LNCaP clone FGC (cell line): ENCODE measurements at regions not wholly inside any gene's neighbourhood (a gene's known extent, or its start where the extent isn't known, plus 50 kb on each side); places are given as distances from the start of the nearest gene placed in this dataset.

Experiments used
- DNase-seq: peaks from one replicate; pipeline ENCODE4 v3.0.0-alpha.2; 2011; ENCODE audit warnings: low read depth
- H3K4me3 ChIP-seq: 2 replicates; pipeline ENCODE4 v1.5.1; 2011; ENCODE audit warnings: mild to moderate bottlenecking, low read depth, low read length, control low read depth
- TF ChIP-seq, protein P1 (sequence below): IDR thresholded peaks from 2 replicates; pipeline ENCODE4 v1.5.1; 2012; ENCODE audit warnings: mild to moderate bottlenecking; ENCODE audit not compliant: control insufficient read depth, insufficient read depth; ENCODE audit errors: extremely low read depth

DNA sequence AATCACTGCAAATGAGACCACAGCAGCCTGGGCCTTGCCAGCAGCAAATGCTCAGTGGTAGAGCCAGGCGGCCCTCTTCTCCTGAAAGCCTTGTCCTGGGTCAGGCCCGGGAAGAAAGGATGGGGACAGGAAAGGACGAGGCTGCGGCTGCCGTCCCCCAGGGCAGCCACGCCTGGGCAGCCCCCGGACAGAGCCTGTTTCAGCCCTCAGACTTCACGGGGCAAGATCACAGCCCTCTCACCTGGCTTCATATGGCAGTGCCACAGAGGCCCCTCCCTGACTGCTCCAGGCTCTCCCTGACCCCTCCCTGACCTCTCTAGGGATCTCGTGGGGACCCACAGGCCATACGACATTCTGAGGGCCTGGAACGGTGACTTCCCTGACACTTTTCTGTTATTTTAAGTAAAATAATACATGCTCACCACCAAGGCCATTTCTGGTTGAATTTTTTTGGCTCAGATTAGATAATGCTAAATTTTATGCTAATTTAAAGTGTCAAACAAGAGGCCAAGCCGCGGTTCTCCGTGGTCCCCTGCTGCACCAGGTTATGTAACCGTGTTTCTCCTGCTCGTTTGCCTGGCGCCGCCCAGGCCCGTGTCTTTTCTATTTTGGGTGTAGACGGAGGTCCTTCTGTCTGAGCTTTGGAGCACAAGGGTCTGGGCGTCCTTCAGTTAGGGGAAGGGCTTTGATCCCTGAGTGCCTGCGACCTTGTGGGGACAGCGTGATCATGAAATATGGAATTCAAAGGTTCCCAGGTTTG, 59.9 kb upstream of the BHLHE23 start:
- DNase-seq: no peak
- no peak overlapping the region for H3K4me3 ChIP-seq
- TF ChIP-seq, protein P1, sequence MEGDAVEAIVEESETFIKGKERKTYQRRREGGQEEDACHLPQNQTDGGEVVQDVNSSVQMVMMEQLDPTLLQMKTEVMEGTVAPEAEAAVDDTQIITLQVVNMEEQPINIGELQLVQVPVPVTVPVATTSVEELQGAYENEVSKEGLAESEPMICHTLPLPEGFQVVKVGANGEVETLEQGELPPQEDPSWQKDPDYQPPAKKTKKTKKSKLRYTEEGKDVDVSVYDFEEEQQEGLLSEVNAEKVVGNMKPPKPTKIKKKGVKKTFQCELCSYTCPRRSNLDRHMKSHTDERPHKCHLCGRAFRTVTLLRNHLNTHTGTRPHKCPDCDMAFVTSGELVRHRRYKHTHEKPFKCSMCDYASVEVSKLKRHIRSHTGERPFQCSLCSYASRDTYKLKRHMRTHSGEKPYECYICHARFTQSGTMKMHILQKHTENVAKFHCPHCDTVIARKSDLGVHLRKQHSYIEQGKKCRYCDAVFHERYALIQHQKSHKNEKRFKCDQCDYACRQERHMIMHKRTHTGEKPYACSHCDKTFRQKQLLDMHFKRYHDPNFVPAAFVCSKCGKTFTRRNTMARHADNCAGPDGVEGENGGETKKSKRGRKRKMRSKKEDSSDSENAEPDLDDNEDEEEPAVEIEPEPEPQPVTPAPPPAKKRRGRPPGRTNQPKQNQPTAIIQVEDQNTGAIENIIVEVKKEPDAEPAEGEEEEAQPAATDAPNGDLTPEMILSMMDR: no peak

DNA sequence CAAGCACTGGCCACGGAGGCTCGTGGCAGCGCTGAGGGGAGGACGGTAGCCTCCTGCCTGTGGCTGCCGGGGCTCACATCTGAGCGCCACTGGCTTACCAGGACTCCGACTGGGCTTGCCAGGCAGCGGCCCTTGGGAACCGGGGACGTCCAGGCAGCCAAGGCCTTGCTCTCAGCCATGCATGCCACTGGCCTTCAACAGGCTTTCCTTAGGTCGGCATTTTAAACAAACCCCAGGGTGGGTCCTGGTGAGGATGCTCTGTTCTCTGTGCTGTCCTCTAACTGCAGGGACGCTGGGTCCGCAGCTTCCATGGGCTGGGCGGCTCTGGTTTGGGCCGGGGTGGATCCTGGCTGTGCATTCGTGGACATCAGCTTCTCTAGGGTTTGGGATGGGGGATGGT, 59.1 kb upstream of the BHLHE23 start:
- DNase-seq: no peak
- TF ChIP-seq, protein P1: no peak
- no peak overlapping the region for H3K4me3 ChIP-seq

DNA sequence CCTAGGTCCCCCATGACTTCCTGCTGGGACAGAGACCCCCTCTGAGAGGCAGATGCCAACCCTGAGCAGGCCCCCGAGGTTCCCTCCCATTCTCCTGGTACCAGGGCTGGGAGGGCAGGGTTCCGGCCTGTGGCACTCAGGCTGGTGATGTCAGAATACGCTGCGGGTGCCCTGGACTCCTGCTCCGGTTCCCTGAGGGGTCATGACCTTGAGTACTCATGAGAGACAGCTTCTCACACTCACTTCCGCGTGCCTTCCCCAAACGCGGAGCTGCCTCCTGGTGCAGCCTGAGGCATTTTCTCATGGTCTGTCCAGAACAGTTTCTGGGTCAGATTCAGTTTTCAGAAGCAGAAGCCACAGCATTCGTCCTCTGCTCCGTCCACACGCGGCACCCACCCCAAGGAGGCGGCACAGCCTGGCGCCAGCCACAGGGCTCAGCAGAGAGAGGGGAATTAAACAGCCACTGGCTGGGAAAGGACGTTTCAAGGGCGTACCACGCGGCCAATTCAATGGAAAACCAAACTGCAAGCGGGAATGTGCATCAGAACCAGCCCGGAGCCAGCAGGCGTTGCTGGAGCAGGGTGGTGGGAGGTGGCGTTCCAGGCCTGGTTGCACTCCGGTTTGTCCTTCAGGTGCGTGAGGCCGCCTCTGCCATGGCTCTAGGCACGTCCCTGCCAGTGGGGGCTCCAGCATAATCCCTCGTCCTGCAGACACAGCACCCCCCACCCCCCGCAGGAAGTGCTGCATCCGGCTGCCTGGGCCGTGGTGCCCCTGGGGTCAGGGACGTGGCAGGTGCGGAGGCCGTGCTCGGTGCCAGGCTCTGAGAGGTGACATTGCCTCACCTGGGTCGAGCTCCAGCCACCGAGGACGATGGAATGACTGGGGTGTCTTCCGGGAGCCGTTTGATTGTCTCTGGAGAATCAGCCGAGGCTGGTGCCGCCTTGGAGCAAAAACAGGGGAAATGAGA, 58.3 kb upstream of the BHLHE23 start:
- TF ChIP-seq, protein P1: no peak
- DNase-seq: no peak
- H3K4me3 ChIP-seq: no peak overlapping the region

DNA sequence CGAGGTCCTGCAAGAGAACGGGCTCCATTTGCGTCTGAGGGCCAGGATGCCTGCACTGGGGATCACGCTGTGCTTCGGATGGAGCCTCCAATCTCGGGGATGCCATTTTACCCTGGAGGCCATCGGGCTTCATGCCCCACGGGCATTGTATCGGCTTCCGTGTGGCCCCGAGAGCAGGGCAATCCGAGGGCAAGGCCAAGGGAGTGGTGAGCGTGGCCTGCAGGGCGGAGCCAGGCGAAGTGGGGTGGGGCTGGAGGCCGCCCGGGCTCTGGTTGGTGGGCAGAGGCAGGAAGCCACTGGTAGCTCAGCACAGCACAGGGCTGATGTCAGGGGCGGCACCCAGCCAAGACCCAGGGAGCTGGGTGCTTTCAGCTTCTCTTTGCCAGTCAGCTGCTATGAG, 57.5 kb upstream of the BHLHE23 start:
- DNase-seq: no peak
- TF ChIP-seq, protein P1: no peak

DNA sequence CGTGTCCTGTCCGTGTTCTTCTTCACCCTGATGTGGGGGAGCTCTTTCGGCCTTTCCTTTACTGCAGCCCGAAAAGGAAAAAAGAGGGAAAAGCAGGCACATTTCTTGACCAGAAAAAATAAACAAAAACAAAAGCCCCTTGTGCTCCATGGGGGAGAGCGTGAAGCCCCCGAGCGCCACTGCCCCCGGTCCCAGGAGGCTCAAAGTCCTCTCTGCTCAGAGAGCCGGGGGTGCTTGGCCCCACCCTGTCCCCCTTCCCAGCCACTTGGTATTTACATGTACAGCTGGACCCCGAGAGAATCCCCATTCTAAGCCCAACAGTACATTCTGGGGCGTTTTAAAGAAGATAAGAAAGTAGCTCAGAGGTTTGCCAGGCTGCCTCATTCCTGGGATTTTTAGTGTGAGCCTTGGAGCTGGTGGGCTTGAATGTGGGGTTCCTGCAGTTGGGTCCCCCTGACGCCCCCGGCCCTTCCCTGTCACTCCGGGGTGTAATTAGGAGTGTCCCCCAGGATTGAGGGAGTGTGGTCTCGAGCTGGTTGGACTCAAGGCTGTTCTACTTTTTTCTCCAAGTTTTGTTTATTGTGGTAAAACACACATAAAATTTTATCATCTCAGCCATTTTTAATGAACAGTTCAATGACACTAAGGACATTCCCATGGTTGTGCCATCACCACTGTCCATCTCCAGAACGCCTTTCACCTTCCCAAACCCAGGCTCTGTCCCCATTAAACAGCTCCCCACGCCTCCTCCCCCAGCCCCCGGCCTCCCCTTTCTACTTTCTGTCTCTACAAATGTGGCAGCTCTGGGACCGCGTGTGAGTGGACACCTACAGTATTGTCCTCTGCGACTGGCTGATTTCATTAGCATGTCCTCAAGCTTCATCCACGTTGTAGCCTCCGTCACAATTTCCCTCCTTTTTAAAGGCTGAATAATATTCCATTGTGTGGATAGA, 55.7 kb upstream of the BHLHE23 start:
- no peak for DNase-seq
- no peak overlapping the region for H3K4me3 ChIP-seq
- TF ChIP-seq, protein P1: no peak

More for the DNA sequence above, 57.5 kb upstream of the BHLHE23 start:
- H3K4me3 ChIP-seq: no peak overlapping the region

DNA sequence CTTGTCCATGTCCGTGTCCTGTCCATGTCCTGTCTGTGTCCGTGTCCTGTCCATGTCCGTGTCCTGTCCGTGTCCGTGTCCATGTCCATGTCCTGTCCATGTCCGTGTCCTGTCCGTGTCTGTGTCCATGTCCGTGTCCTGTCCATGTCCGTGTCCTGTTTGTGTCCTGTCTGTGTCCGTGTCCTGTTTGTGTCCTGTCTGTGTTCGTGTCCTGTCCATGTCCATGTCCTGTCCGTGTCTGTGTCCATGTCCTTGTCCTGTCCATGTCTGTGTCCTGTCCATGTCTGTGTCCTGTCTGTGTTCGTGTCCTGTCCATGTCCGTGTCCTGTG, 55.0 kb upstream of the BHLHE23 start:
- TF ChIP-seq, protein P1: no peak
- DNase-seq: no peak
- no peak overlapping the region for H3K4me3 ChIP-seq
